HEK293 (cell line): ENCODE measurements at regions not wholly inside any gene's neighbourhood (a gene's known extent, or its start where the extent isn't known, plus 50 kb on each side); places are given as distances from the start of the nearest gene placed in this dataset.

Source experiments
- CTCF ChIP-seq: fragments of 450-650 bp; formaldehyde crosslinking; IDR thresholded peaks from 2 replicates; pipeline ENCODE4 v1.5.1; 2016; ENCODE audit warnings: missing biosample characterization, missing genetic modification characterization
- PRDM10 ChIP-seq: fragments of 450-650 bp; formaldehyde crosslinking; IDR thresholded peaks from 2 replicates; pipeline ENCODE4 v1.5.1; 2016; ENCODE audit warnings: missing biosample characterization, missing genetic modification characterization
- REST ChIP-seq: fragments of 450-650 bp; formaldehyde crosslinking; IDR thresholded peaks from 2 replicates; pipeline ENCODE4 v1.5.1; 2016; ENCODE audit warnings: missing biosample characterization, missing genetic modification characterization
- YY1 ChIP-seq: fragments of 450-650 bp; formaldehyde crosslinking; IDR thresholded peaks from 2 replicates; pipeline ENCODE4 v1.5.1; 2018; ENCODE audit warnings: missing biosample characterization, missing genetic modification characterization
- ZNF148 ChIP-seq: fragments of 450-650 bp; formaldehyde crosslinking; IDR thresholded peaks from 2 replicates; pipeline ENCODE4 v1.5.0; 2017; ENCODE audit warnings: missing biosample characterization, missing genetic modification characterization, borderline replicate concordance
- ZNF280D ChIP-seq: fragments of 450-650 bp; formaldehyde crosslinking; IDR thresholded peaks from 2 replicates; pipeline ENCODE4 v1.5.1; 2016; ENCODE audit warnings: missing biosample characterization, missing genetic modification characterization
- ZNF629 ChIP-seq: fragments of 450-650 bp; formaldehyde crosslinking; IDR thresholded peaks from 2 replicates; pipeline ENCODE4 v1.5.1; 2017; ENCODE audit warnings: missing biosample characterization, missing genetic modification characterization
- ZSCAN4 ChIP-seq: fragments of 450-650 bp; formaldehyde crosslinking; IDR thresholded peaks from 2 replicates; pipeline ENCODE4 v1.5.1; 2017; ENCODE audit warnings: missing biosample characterization, missing genetic modification characterization

GRCh38 chr2:118223511-118223991 lies 135.3 kb downstream of the INSIG2 start:
- TF ChIP-seq PRDM10 (tag by site-specific recombination) (no peak), YY1 (tag by site-specific recombination) (no peak), CTCF (tag by site-specific recombination) (no peak), REST (no peak), ZNF629 (no peak), ZSCAN4 (tag by site-specific recombination) (no peak), ZNF280D (tag by site-specific recombination) (no peak), ZNF148 (no peak)
